ENCODE measurements at regions not wholly inside any gene's neighbourhood (a gene's known extent, or its start where the extent isn't known, plus 50 kb on each side); places are given as distances from the start of the nearest gene placed in this dataset.

GRCh38 chr1:208587110-208587509 lies 342.9 kb upstream of the PLXNA2 start:
- Histone ChIP-seq H3K4me3 (ENCODE audit: low read depth, low read length) (no peak overlapping the region), H3K36me3 (ENCODE audit: control insufficient read depth in 2 of 2, insufficient read depth in 1 of 2, low read length in 2 of 2) (no peaks in the 10 kb centered on the region), H3K4me1 (ENCODE audit: control insufficient read depth, insufficient read depth, low read length) (no peaks in the 10 kb centered on the region), H3K27ac (ENCODE audit: extremely low read depth, low read depth, low read length) (no peak overlapping the region), H3K9me3 (ENCODE audit: control insufficient read depth, insufficient read depth, low read depth, low read length) (no peaks in the 10 kb centered on the region)
- POLR2A ChIA-PET, result no interaction called here
- CTCF ChIA-PET, result interaction anchor here (0.6 kb wide), 2 partner anchors 397 to 417 kb away, joined by 3 read pairs; no protein-coding TSS in a partner anchor
- no peak for TF ChIP-seq ELK4 (IDR thresholded peaks at IDR 0.05; ENCODE audit: borderline replicate concordance, low read depth, low read length)
- TF ChIP-seq ZNF26 (tag by site-specific recombination; IDR thresholded peaks at IDR 0.05), result no peak
- TF ChIP-seq TRIM28 (IDR thresholded peaks at IDR 0.05; ENCODE audit: borderline replicate concordance, low read length), result no peak
- TF ChIP-seq ZNF48 (tag by site-specific recombination; IDR thresholded peaks at IDR 0.05), result no peak
- TF ChIP-seq MEIS1 (CRISPR knock-in tag; IDR thresholded peaks at IDR 0.05; ENCODE audit: borderline replicate concordance), result no peak
- TF ChIP-seq ZNF707 (tag by site-specific recombination; IDR thresholded peaks at IDR 0.05), result no peak
- no peak for TF ChIP-seq CTCF (tag by site-specific recombination; IDR thresholded peaks at IDR 0.05)
- no peak for TF ChIP-seq RBAK (tag by site-specific recombination; IDR thresholded peaks at IDR 0.05)
- no peak for TF ChIP-seq ZBTB44 (tag by site-specific recombination; IDR thresholded peaks at IDR 0.05)
- no peak for TF ChIP-seq ZNF302 (tag by site-specific recombination; IDR thresholded peaks at IDR 0.05; ENCODE audit: low read depth)
- no peak for TF ChIP-seq SP3 (tag by site-specific recombination; IDR thresholded peaks at IDR 0.05)
- no peak for TF ChIP-seq YY2 (tag by site-specific recombination; IDR thresholded peaks at IDR 0.05)
- no peak for TF ChIP-seq ZNF473 (tag by site-specific recombination; IDR thresholded peaks at IDR 0.05)
- TF ChIP-seq HIC1 (tag by site-specific recombination; IDR thresholded peaks at IDR 0.05), result no peak
- TF ChIP-seq BCL6B (tag by site-specific recombination; IDR thresholded peaks at IDR 0.05), result no peak
- TF ChIP-seq OSR2 (tag by site-specific recombination; IDR thresholded peaks at IDR 0.05), result no peak
- TF ChIP-seq ZNF488 (tag by site-specific recombination; IDR thresholded peaks at IDR 0.05), result no peak
- no peak for TF ChIP-seq ZNF544 (tag by site-specific recombination; IDR thresholded peaks at IDR 0.05)
